22Rv1 (cell line): ENCODE measurements at regions not wholly inside any gene's neighbourhood (a gene's known extent, or its start where the extent isn't known, plus 50 kb on each side); places are given as distances from the start of the nearest gene placed in this dataset.

Experiments
- CTCF ChIP-seq: fragments of 450-650 bp; IDR thresholded peaks from 2 replicates; pipeline ENCODE4 v1.5.1; 2017; ENCODE audit warnings: mild to moderate bottlenecking
- ZFX ChIP-seq: fragments of 450-650 bp; IDR thresholded peaks from 2 replicates; pipeline ENCODE4 v1.6.1; 2017; ENCODE audit warnings: antibody characterized with exemption, borderline replicate concordance

- TF ChIP-seq CTCF (no peak), ZFX (no peak)
These were observed 144.0 kb upstream of the TMPO start for GRCh38 chr12:98371419-98371818.
